ENCODE measurements at regions not wholly inside any gene's neighbourhood (a gene's known extent, or its start where the extent isn't known, plus 50 kb on each side); places are given as distances from the start of the nearest gene placed in this dataset.

DNA sequence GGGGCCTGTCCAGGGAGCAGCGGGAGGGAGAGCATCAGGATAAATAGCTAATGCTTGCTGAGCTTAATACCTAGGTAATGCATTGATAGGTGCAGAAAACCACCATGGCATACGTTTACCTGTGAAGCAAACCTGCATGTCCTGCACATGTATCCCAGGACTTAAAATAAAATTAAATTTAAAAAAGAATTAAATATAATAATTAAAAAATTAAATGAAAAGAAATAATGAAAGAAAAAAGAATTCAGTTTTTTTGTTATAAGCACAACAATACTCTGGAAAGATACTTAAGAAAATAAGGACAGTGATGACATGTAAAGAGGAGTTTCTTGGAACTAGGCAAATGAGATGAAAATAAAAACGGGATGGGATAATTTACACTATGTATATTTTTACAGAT, 386.2 kb downstream of the LRRIQ3 start:
- TF ChIP-seq CTCF (IDR thresholded peaks at IDR 0.05) (no peak), POLR2A (IDR thresholded peaks at IDR 0.05) (no peak)

Measured in heart left ventricle (tissue), 13 donors.